Ectodermal cell (in vitro differentiated cells): ENCODE measurements at regions not wholly inside any gene's neighbourhood (a gene's known extent, or its start where the extent isn't known, plus 50 kb on each side); places are given as distances from the start of the nearest gene placed in this dataset.

Experiments used
- H3K27ac ChIP-seq: 2 replicates; pipeline ENCODE4 v1.7.0; 2013; ENCODE audit warnings: mild to moderate bottlenecking, low read depth, low read length; ENCODE audit not compliant: insufficient read depth, poor library complexity, severe bottlenecking
- H3K27me3 ChIP-seq: 2 replicates; pipeline ENCODE4 v1.7.0; 2013; ENCODE audit warnings: mild to moderate bottlenecking, low read length; ENCODE audit not compliant: insufficient read depth, control insufficient read depth, poor library complexity, severe bottlenecking
- H3K36me3 ChIP-seq: one replicate; pipeline ENCODE4 v1.7.0; 2013; ENCODE audit warnings: low read length; ENCODE audit not compliant: control insufficient read depth, insufficient read depth
- H3K4me1 ChIP-seq: one replicate; pipeline ENCODE4 v1.7.0; 2013; ENCODE audit warnings: low read length; ENCODE audit not compliant: control insufficient read depth, insufficient read depth
- H3K4me3 ChIP-seq: 2 replicates; pipeline ENCODE4 v1.7.0; 2013; ENCODE audit warnings: low read depth, low read length, control low read depth; ENCODE audit not compliant: insufficient read depth
- H3K9me3 ChIP-seq: 2 replicates; pipeline ENCODE4 v1.7.0; 2013; ENCODE audit warnings: mild to moderate bottlenecking, low read length, moderate library complexity; ENCODE audit not compliant: control insufficient read depth
- WGBS, 2 experiments: methylation state at CpG; one replicate each; pipeline ENCODE4 v1.1.7; 2013; ENCODE audit warnings: missing lambda C conversion rate in 2 of 2; 5-methylcytosine and 5-hydroxymethylcytosine counted together

- H3K27ac ChIP-seq, result no peak overlapping the region
- H3K4me1 ChIP-seq, result no peaks in the 10 kb centered on the region
- no peaks in the 10 kb centered on the region for H3K9me3 ChIP-seq
- H3K36me3 ChIP-seq, result no peaks in the 10 kb centered on the region
- no peaks in the 10 kb centered on the region for H3K27me3 ChIP-seq
- 80 to 86% methylated on average over 4 of the region's 4 CpGs for WGBS, 2 experiments
- H3K4me3 ChIP-seq, result no peak overlapping the region
Measured at GRCh38 chr20:7137395-7138151, 370.1 kb downstream of the BMP2 start.

- Histone ChIP-seq H3K9me3 (no peaks in the 10 kb centered on the region), H3K4me3 (no peak overlapping the region), H3K4me1 (peaks cover 14% of the 10 kb centered on the region), H3K27ac (no peak overlapping the region), H3K27me3 (no peaks in the 10 kb centered on the region), H3K36me3 (no peaks in the 10 kb centered on the region)
- WGBS, 2 experiments, result 93 to 96% methylated on average over 2 of the region's 2 CpGs
Measured at GRCh38 chr20:7144464-7144863, 377.0 kb downstream of the BMP2 start.

- Histone ChIP-seq H3K27ac (peak overlapping the region; percentile 48), H3K4me3 (no peak overlapping the region), H3K36me3 (no peaks in the 10 kb centered on the region), H3K9me3 (no peaks in the 10 kb centered on the region), H3K4me1 (peaks cover 14% of the 10 kb centered on the region), H3K27me3 (no peaks in the 10 kb centered on the region)
- WGBS, 2 experiments, result 83 to 87% methylated on average over 10 of the region's 10 CpGs
Measured at GRCh38 chr20:7146552-7147219, 379.2 kb downstream of the BMP2 start.

GRCh38 chr20:7147220-7147601 lies 379.7 kb downstream of the BMP2 start:
- Histone ChIP-seq H3K36me3 (no peaks in the 10 kb centered on the region), H3K4me3 (no peak overlapping the region), H3K4me1 (peaks cover 14% of the 10 kb centered on the region), H3K27ac (peak overlapping the region; percentile 48), H3K9me3 (no peaks in the 10 kb centered on the region), H3K27me3 (no peaks in the 10 kb centered on the region)
- WGBS, 2 experiments, result 46 to 48% methylated on average over 3 to 4 of the region's 4 CpGs

GRCh38 chr20:7151676-7152470 lies 384.4 kb downstream of the BMP2 start:
- H3K27ac ChIP-seq, result no peak overlapping the region
- H3K9me3 ChIP-seq, result no peaks in the 10 kb centered on the region
- H3K4me3 ChIP-seq, result no peak overlapping the region
- WGBS, 2 experiments, result 42 to 51% methylated on average over 2 of the region's 2 CpGs
- H3K4me1 ChIP-seq, result peaks cover 2% of the 10 kb centered on the region
- no peaks in the 10 kb centered on the region for H3K36me3 ChIP-seq
- H3K27me3 ChIP-seq, result no peaks in the 10 kb centered on the region

GRCh38 chr20:7155282-7155681 lies 387.8 kb downstream of the BMP2 start:
- no peaks in the 10 kb centered on the region for H3K9me3 ChIP-seq
- H3K27ac ChIP-seq, result no peak overlapping the region
- no peaks in the 10 kb centered on the region for H3K4me1 ChIP-seq
- no peaks in the 10 kb centered on the region for H3K36me3 ChIP-seq
- H3K4me3 ChIP-seq, result no peak overlapping the region
- no peaks in the 10 kb centered on the region for H3K27me3 ChIP-seq
- WGBS, 2 experiments, result 95 to 99% methylated on average over 4 of the region's 4 CpGs

- Histone ChIP-seq H3K36me3 (no peaks in the 10 kb centered on the region), H3K4me1 (no peaks in the 10 kb centered on the region), H3K27ac (no peak overlapping the region), H3K4me3 (no peak overlapping the region), H3K27me3 (no peaks in the 10 kb centered on the region), H3K9me3 (no peaks in the 10 kb centered on the region)
- 94 to 98% methylated on average over 2 of the region's 2 CpGs for WGBS, 2 experiments
Measured at GRCh38 chr20:7155794-7156193, 388.3 kb downstream of the BMP2 start.

GRCh38 chr20:7159903-7160302 lies 392.4 kb downstream of the BMP2 start:
- Histone ChIP-seq H3K9me3 (no peaks in the 10 kb centered on the region), H3K36me3 (no peaks in the 10 kb centered on the region), H3K27me3 (no peaks in the 10 kb centered on the region)

GRCh38 chr20:7161690-7162089 lies 394.2 kb downstream of the BMP2 start:
- H3K27ac ChIP-seq, result no peak overlapping the region
- H3K27me3 ChIP-seq, result no peaks in the 10 kb centered on the region
- H3K9me3 ChIP-seq, result no peaks in the 10 kb centered on the region
- no peak overlapping the region for H3K4me3 ChIP-seq
- no peaks in the 10 kb centered on the region for H3K36me3 ChIP-seq
- no peaks in the 10 kb centered on the region for H3K4me1 ChIP-seq

More at GRCh38 chr20:7159903-7160302, 392.4 kb downstream of the BMP2 start:
- Histone ChIP-seq H3K27ac (no peak overlapping the region), H3K4me3 (no peak overlapping the region), H3K4me1 (no peaks in the 10 kb centered on the region)

GRCh38 chr20:7171911-7172310 lies 404.4 kb downstream of the BMP2 start:
- Histone ChIP-seq H3K27ac (no peak overlapping the region), H3K9me3 (no peaks in the 10 kb centered on the region), H3K36me3 (no peaks in the 10 kb centered on the region), H3K4me1 (no peaks in the 10 kb centered on the region), H3K27me3 (no peaks in the 10 kb centered on the region), H3K4me3 (no peak overlapping the region)
- WGBS, 2 experiments, result 84 to 89% methylated on average over 1 of the region's 1 CpG
